HG02884 (cell line): ENCODE measurements at regions not wholly inside any gene's neighbourhood (a gene's known extent, or its start where the extent isn't known, plus 50 kb on each side); places are given as distances from the start of the nearest gene placed in this dataset.

Experiments used
- ATAC-seq: cut with Tn5 transposase; IDR thresholded peaks from one replicate; pipeline ENCODE4 v1.9.1; 2021; ENCODE audit warnings: mild to moderate bottlenecking, moderate library complexity; ENCODE audit not compliant: unreplicated experiment

DNA sequence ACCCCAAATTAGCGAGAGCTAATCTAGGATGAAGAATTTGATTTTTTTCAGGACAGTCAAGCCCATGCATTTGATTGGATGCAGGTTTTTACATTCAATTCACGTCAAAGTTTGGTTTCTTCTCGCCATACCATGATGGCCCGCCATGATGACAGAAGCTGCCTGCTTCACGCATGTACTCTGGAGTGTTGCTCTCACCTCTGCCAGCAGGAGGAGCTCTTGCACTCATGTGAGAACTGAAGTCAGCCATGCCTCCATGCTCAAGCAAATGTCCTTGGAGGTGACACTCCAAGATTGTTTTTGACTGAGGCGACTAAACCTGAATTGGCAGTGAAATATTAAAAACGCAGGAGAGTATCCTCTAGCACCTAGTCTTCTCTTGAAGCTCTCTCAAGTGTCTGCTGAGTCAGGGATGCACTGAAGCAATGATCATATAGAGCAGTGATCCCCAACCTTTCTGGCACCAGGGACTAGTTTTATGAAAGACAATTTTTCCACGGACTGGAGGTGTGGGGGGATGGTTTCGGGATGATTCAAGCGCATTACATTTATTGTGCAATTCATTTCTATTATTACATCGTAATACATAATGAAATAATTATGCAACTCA, 120.9 kb downstream of the SAMMSON start:
- ATAC-seq: peak; percentile 100

DNA sequence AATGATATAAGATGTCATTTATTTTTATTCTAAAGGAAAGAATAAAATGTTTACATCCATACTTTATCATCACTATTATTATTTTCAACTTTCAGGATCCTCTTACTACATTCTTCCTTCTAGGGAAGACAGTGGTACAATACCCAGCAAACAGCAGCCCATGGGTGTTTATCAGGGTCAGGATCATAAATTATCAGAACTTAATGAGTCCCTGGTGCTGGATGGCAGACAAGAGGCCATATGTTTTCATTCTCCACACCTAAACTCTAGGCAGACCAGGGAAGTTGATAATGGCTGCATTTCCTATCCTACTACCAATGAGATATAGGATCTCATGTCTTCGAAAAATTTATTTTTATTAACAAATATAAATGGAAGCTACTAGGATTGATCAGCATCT, 127.7 kb downstream of the SAMMSON start:
- ATAC-seq: no peak

DNA sequence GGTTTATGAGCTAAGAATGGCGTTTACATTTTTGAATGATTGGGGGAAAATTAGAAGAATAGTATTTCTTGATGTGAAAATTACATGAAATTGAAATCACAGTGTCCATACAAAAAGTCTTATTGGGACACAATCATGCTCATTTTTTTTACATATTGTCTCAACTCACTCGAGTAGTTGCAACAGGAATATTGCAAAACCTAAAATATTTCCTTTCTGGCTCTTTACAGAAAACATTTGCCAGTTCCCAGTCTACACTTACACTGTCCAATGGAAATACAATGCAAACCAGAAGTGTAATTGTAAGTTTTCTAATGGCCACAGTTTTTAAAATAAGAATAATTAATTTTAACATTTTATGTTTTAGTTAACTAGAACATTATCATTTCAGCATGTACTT, 137.8 kb downstream of the SAMMSON start:
- ATAC-seq: no peak

DNA sequence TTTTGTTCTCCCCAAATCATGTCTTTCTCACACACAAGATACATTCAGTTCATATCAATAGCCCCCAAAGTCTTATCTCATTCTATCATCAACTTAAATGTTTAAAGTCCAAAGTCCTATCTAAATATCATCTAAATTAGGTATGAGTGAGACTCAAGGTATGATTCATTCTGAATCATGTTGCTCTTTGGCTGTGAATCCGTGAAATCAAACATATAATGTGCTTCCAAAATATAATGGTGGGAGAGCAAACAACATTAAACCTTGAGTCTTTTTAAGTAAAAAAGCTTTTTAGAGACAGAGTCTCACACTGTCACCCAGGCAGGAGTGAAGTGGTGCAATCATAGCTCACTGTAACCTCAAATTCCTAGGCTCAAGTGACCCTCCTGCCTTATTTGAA, 139.1 kb downstream of the SAMMSON start:
- ATAC-seq: no peak
